Thymus (tissue), 11 donors: ENCODE measurements at regions not wholly inside any gene's neighbourhood (a gene's known extent, or its start where the extent isn't known, plus 50 kb on each side); places are given as distances from the start of the nearest gene placed in this dataset.

Experiments used
- DNase-seq, 9 donors: peaks; one replicate each; pipeline ENCODE4 v3.0.0-alpha.2; 2013; ENCODE audit warnings: low spot score in 9 of 9, low read depth in 6 of 9, missing footprints in 1 of 9
- H3K27ac ChIP-seq, 2 donors: one replicate each; pipeline ENCODE4 v1.5.1; 2013; ENCODE audit warnings: control low read depth in 1 of 2, low read depth in 1 of 2, low read length in 1 of 2, mild to moderate bottlenecking in 1 of 2, moderate library complexity in 1 of 2
- H3K27me3 ChIP-seq, 2 donors: one replicate each; pipeline ENCODE4 v1.5.1; 2013; ENCODE audit warnings: low read length in 1 of 2; ENCODE audit not compliant: control insufficient read depth in 2 of 2, insufficient read depth in 1 of 2
- H3K36me3 ChIP-seq, 2 donors: one replicate each; pipeline ENCODE4 v1.5.1; 2013; ENCODE audit warnings: low read length in 1 of 2, mild to moderate bottlenecking in 1 of 2, moderate library complexity in 1 of 2; ENCODE audit not compliant: control insufficient read depth in 2 of 2, insufficient read depth in 2 of 2
- H3K4me1 ChIP-seq, 2 donors: one replicate each; pipeline ENCODE4 v1.5.1; 2013; ENCODE audit warnings: low read length in 2 of 2; ENCODE audit not compliant: control insufficient read depth in 2 of 2, insufficient read depth in 2 of 2
- H3K4me3 ChIP-seq, 2 donors: one replicate each; pipeline ENCODE4 v1.5.1; 2013; ENCODE audit warnings: low read length in 2 of 2, control low read depth in 1 of 2, mild to moderate bottlenecking in 1 of 2
- H3K9me3 ChIP-seq, 2 donors: one replicate each; pipeline ENCODE4 v1.5.1; 2013; ENCODE audit warnings: low read length in 1 of 2, mild to moderate bottlenecking in 1 of 2; ENCODE audit not compliant: control insufficient read depth in 2 of 2, insufficient read depth in 1 of 2
- WGBS: extraction: QIAGEN DNeasy Blood & Tissue Kit; methylation state at CpG from one replicate; pipeline ENCODE4 v1.1.7; 2013; 5-methylcytosine and 5-hydroxymethylcytosine counted together
- donor health status: healthy.

DNA sequence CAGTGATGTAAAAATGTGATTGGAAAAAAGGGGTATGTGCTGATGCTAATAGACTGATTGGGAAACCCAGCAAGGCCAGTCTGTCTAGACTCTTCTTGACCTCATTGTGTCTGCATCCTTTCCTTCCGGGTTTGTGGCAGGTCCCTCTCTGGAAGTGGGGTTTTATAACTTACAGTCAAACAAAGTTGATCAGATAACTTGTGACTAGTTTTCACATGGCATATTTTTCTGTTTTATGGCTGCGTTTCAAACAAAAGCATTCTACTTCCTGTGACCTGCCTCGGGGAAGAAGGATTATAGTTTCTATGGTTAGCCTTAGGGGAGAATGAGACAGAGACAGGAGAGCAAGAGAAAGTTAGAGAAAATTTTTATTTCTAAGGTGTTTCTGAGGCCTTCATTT is 188.7 kb upstream of the HNMT start:
- no peaks in the 10 kb centered on the region for H3K36me3 ChIP-seq
- no peaks in the 10 kb centered on the region for H3K27me3 ChIP-seq
- H3K27ac ChIP-seq: no peak overlapping the region
- no peaks in the 10 kb centered on the region for H3K4me1 ChIP-seq
- 37% methylated on average over 3 of the region's 3 CpGs for WGBS
- H3K9me3 ChIP-seq: no peaks in the 10 kb centered on the region
- no peak overlapping the region for H3K4me3 ChIP-seq
- DNase-seq: no peak

DNA sequence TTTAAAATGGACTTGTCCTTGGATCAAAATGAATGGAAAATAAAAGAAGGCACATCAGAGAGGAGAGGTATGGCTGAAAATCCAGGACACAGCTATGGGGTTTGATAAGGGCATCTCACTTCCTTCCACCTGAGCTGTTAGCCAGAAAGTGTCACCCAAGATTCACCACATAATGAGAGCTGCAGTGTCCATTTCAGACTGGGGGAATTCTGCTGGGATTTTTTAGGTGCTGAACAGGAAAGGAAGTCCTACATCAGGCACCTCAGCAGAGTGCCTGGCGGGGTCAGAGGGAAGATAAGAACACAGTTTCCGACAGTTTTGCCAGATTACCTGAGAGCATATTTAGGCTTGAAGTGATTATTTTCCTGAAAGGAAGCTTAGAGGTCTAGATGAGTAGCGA is 187.6 kb upstream of the HNMT start:
- DNase-seq: no peak
- no peaks in the 10 kb centered on the region for H3K9me3 ChIP-seq
- WGBS: 75% methylated on average over 3 of the region's 3 CpGs
- H3K27ac ChIP-seq: no peak overlapping the region
- no peaks in the 10 kb centered on the region for H3K27me3 ChIP-seq
- H3K4me3 ChIP-seq: no peak overlapping the region
- no peaks in the 10 kb centered on the region for H3K4me1 ChIP-seq
- H3K36me3 ChIP-seq: no peaks in the 10 kb centered on the region

DNA sequence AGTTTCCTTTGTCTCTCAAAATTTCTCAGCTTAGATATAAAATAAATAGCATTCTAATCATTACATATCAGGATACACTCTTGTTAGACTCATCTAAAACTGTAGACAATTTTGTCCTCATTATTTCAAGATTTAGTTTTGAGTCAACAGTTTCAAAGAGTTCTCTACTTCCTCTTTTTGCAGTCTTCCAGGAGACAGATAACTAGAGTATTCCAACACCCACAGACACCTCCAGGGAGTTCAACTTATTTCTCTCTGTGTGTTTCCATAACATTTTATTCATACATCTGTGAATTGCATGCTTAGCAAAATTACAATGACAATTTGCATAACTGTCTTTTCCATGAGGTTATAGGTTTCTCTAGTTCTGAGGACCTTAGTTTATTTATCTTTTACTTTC is 166.6 kb upstream of the HNMT start:
- Histone ChIP-seq H3K9me3 (no peaks in the 10 kb centered on the region), H3K4me3 (no peak overlapping the region), H3K27me3 (no peaks in the 10 kb centered on the region), H3K36me3 (no peaks in the 10 kb centered on the region), H3K27ac (no peak overlapping the region), H3K4me1 (no peaks in the 10 kb centered on the region)
- no peak for DNase-seq

DNA sequence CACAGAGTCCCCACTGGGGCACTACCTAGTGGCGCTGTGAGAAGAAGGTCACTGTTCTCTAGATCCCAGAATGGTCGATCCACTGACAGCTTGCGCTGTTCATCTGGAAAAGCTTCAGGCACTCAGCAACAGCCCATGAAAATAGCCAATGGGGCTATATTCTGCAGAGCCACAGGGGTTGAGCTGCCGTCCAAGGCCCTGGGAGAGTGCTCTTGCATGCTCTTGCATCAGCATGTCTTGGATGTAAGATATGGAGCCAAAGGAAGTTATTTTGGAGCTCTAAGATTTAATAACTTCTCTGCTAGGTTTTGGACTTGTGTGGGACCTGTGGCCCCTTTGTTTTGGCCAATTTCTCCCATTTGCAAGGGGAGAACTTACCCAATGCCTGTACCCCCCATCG is 164.7 kb upstream of the HNMT start:
- Histone ChIP-seq H3K27ac (no peak overlapping the region), H3K4me1 (no peaks in the 10 kb centered on the region), H3K9me3 (no peaks in the 10 kb centered on the region), H3K4me3 (no peak overlapping the region), H3K36me3 (no peaks in the 10 kb centered on the region), H3K27me3 (no peaks in the 10 kb centered on the region)
- 91% methylated on average over 5 of the region's 5 CpGs for WGBS
- no peak for DNase-seq

DNA sequence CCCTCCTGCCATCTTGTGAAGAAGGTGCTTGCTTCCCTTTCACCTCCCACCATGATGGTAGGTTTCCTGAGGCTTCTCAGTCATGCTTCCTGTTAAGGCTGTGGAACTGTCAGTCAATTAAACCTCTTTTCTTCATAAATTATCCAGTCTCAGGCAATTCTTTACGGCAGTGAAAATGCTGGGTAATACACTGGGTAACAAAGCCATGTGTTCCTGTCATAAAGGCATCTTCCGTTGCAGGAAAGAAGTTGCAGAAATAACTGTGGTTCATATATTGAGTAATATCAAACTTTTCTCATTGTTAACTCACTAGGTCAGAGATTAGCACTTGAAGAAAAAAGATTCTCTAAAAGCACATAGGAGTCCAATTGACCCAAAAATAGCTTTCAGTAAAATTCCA is 163.9 kb upstream of the HNMT start:
- H3K9me3 ChIP-seq: no peaks in the 10 kb centered on the region

DNA sequence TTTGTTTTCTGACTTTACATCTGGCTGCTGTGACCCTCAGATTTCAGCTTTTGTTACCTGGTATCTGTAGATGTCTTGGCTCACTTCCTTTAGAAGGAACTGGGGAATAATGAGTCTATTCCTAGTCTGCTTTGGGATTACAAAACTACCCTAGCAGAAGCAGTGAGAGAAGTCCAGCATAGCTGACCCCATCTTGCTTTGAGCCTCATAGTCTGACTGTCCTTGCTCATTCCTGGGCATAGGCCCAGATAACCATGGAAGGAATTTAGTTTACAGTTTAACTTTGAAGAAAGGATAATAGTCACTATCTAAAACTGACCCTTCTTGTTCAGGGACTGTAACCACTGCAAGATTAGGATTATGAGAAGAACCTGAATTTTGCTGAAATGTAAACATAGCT is 163.0 kb upstream of the HNMT start:
- H3K27me3 ChIP-seq: no peaks in the 10 kb centered on the region
- H3K36me3 ChIP-seq: no peaks in the 10 kb centered on the region
- no peak overlapping the region for H3K4me3 ChIP-seq
- H3K4me1 ChIP-seq: no peaks in the 10 kb centered on the region
- H3K9me3 ChIP-seq: no peaks in the 10 kb centered on the region
- no peak for DNase-seq
- H3K27ac ChIP-seq: no peak overlapping the region

More for the DNA sequence above, 163.9 kb upstream of the HNMT start:
- 91% methylated on average over 2 of the region's 2 CpGs for WGBS
- Histone ChIP-seq H3K4me1 (no peaks in the 10 kb centered on the region), H3K36me3 (no peaks in the 10 kb centered on the region), H3K27ac (no peak overlapping the region), H3K27me3 (no peaks in the 10 kb centered on the region), H3K4me3 (no peak overlapping the region)
- DNase-seq: no peak

DNA sequence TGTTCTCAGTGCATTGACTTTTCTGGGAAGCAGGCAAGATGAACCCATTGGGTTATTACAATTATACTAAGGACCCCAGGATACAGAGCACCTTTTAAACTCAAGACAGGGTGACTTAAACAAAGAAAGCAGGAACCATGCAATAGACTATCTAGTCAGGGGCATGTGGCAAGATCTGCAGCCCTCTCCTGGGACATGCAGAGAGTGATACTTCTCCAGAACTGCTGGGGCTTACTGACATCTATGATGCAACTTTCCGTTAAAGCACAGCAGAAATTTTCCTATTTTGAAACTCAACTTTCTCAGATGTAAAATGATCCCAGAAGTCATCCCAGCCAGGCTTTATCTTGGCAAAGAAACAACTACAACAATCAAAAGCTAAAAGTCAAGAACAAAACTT is 162.2 kb upstream of the HNMT start:
- DNase-seq: no peak
- WGBS: 95% methylated on average over 1 of the region's 1 CpG
- Histone ChIP-seq H3K36me3 (no peaks in the 10 kb centered on the region), H3K27me3 (no peaks in the 10 kb centered on the region), H3K27ac (no peak overlapping the region), H3K4me1 (no peaks in the 10 kb centered on the region), H3K4me3 (no peak overlapping the region), H3K9me3 (no peaks in the 10 kb centered on the region)

DNA sequence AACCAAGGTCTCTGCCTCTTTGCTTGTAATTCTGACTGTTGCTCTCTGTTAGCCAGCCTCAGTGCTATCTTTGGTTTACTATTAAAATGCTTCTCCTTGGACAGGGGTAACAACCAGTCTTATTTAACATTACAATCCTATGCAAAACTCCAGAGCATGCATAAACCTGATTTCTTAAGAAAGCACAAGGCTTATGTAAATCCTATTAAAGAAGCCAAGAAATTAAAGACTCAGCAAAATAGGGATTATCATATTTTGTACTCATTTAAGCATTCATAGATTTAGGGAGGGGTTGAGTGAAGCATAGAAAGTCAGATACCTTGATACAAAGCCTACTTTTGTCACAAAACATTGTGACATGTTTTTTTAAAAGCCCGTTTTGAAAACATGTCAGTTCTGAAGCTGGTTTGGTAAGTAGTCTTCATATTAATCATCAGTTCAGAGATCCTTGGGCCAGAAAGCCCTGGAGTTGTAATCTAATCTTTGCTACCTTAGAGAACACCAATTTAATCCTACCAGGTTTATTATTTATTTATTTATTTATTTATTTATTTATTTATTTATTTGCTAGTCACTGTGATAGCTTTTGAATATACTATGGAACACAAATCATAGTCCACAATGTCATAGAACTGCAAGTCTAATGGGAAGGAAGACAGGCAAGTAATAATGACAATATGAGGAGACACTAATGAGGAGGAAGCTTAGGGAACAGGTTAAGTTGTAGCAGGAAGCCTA is 158.0 kb upstream of the HNMT start:
- 46% methylated on average over 1 of the region's 1 CpG for WGBS
- H3K4me3 ChIP-seq: no peak overlapping the region
- no peak overlapping the region for H3K27ac ChIP-seq
- DNase-seq: no peak
- H3K9me3 ChIP-seq: no peaks in the 10 kb centered on the region
- H3K4me1 ChIP-seq: no peaks in the 10 kb centered on the region
- H3K27me3 ChIP-seq: no peaks in the 10 kb centered on the region
- no peaks in the 10 kb centered on the region for H3K36me3 ChIP-seq

DNA sequence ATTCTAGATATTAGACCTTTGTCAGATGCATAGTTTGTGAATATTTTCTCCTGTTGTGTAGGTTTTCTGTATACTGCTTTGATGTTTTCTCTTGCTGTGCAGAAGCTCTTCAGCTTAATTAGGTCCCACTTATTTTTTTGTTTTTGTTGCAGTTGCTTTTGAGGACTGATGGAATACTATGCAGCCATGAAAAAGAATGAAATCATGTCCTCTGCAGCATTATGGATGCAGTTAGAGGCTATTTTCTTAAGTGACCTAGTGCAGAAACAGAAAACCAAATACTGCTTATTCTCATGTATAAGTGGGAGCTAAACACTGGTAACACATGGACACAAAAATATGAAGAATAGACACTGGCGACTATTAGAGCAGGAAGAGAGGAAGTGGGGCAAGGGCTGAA is 155.0 kb upstream of the HNMT start:
- WGBS: 96% methylated on average over 1 of the region's 1 CpG
- Histone ChIP-seq H3K9me3 (no peaks in the 10 kb centered on the region), H3K36me3 (no peaks in the 10 kb centered on the region), H3K4me1 (no peaks in the 10 kb centered on the region), H3K4me3 (no peak overlapping the region), H3K27me3 (no peaks in the 10 kb centered on the region), H3K27ac (no peak overlapping the region)
- DNase-seq: no peak

DNA sequence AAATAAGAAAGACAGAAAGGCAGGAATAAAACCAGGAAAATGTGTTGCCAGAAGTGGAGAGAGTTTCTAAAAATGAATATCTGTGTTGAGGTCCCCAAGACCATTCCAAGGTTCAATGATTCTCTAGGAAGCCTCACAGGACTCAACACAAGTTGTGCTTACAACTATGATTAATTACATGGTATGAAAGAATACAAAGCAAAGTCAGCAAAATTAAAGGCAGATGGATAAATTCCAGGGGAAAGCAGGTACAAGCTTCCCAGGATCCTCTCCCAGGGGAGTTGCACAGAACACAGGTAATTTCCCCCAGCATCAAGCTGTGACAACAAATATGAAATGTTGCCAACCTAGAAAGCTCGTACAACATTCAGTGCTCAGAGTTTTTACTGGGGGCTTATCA is 154.4 kb upstream of the HNMT start:
- no peak overlapping the region for H3K4me3 ChIP-seq
- no peaks in the 10 kb centered on the region for H3K9me3 ChIP-seq
- no peaks in the 10 kb centered on the region for H3K27me3 ChIP-seq
- no peak for DNase-seq
- no peak overlapping the region for H3K27ac ChIP-seq
- 87% methylated on average over 1 of the region's 1 CpG for WGBS
- no peaks in the 10 kb centered on the region for H3K4me1 ChIP-seq
- H3K36me3 ChIP-seq: no peaks in the 10 kb centered on the region
